ENCODE measurements at regions not wholly inside any gene's neighbourhood (a gene's known extent, or its start where the extent isn't known, plus 50 kb on each side); places are given as distances from the start of the nearest gene placed in this dataset.

GRCh38 chr5:2602451-2603271 is 148.8 kb downstream of the IRX2 start:
- Mint-ChIP-seq H3K4me3 (no peak overlapping the region), H3K9me3 (peaks cover 2 to 5% (median 3%) of the 10 kb centered on the region in 3 donors), H3K36me3 (no peaks in the 10 kb centered on the region), H3K27me3 (no peaks in the 10 kb centered on the region), H3K27ac (no peak overlapping the region), H3K4me1 (no peaks in the 10 kb centered on the region)

- no peaks in the 10 kb centered on the region for H3K36me3 Mint-ChIP-seq
- H3K9me3 Mint-ChIP-seq: peaks cover 1 to 5% (median 2%) of the 10 kb centered on the region in 3 donors
- H3K27me3 Mint-ChIP-seq: no peaks in the 10 kb centered on the region
- no peaks in the 10 kb centered on the region for H3K4me1 Mint-ChIP-seq
- H3K27ac Mint-ChIP-seq: no peak overlapping the region
- H3K4me3 Mint-ChIP-seq: no peak overlapping the region
These were observed 153.0 kb downstream of the IRX2 start for GRCh38 chr5:2598503-2598902.

DNA sequence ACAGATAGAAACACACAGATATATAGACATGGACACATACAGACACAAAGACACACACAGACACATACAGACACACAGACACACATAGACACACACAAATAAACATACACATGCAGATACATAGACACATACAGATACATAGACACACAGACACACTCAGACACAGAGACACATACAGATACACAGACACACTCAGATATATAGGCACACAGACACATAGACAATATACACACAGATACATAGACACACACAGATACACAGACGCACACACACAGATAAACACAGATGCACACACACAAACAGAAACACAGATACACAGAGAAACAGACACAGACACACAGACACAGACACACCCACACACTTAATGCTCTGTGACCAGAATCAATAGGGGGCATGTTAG is 156.8 kb downstream of the IRX2 start:
- Mint-ChIP-seq H3K4me3 (no peak overlapping the region), H3K27me3 (no peaks in the 10 kb centered on the region), H3K4me1 (no peaks in the 10 kb centered on the region), H3K27ac (no peak overlapping the region), H3K36me3 (no peaks in the 10 kb centered on the region), H3K9me3 (no peaks in the 10 kb centered on the region)

GRCh38 chr5:2592766-2593165 is 158.7 kb downstream of the IRX2 start:
- no peaks in the 10 kb centered on the region for H3K27me3 Mint-ChIP-seq
- H3K4me1 Mint-ChIP-seq: no peaks in the 10 kb centered on the region
- H3K9me3 Mint-ChIP-seq: no peaks in the 10 kb centered on the region
- no peak overlapping the region for H3K4me3 Mint-ChIP-seq
- H3K36me3 Mint-ChIP-seq: no peaks in the 10 kb centered on the region
- no peak overlapping the region for H3K27ac Mint-ChIP-seq

DNA sequence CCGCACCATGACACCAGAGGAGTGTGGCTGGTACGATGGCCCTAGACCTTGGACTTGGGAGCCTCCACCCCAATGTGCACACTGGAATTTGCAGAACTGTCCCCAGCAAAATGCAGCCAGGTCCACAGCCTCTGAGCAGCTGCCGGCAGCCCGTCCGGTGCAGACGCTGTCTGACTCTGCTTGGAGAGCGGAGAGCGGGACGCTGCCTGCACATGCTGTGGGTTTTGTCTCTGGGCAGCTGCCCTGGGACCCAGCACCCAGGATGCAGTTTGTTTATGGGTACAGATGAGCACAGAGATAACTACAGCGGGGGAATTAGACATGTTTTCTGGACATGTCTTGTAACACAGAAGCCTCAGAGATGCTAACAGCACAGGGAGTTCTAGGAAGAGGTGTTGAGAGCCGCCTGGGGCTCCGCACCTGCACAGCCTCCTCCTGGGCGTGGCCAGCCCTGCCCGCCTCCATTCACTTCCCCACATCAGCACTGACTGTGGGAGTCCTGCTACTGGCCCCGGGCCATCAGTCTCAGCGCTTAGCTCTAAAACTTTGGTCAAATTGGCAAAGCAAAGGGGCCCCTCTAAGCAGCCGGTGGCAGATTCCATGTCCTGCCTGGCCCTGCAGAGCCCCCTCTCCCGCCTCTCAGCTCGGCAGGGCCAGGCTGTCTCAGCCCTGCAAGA is 159.6 kb downstream of the IRX2 start:
- Mint-ChIP-seq H3K9me3 (no peaks in the 10 kb centered on the region), H3K27ac (no peak overlapping the region), H3K36me3 (no peaks in the 10 kb centered on the region)

GRCh38 chr5:2588850-2589501 is 162.5 kb downstream of the IRX2 start:
- H3K9me3 Mint-ChIP-seq: no peaks in the 10 kb centered on the region
- H3K4me1 Mint-ChIP-seq: no peaks in the 10 kb centered on the region
- no peak overlapping the region for H3K4me3 Mint-ChIP-seq
- H3K27me3 Mint-ChIP-seq: no peaks in the 10 kb centered on the region
- no peak overlapping the region for H3K27ac Mint-ChIP-seq
- H3K36me3 Mint-ChIP-seq: no peaks in the 10 kb centered on the region

More for the DNA sequence above, 159.6 kb downstream of the IRX2 start:
- no peaks in the 10 kb centered on the region for H3K4me1 Mint-ChIP-seq
- H3K27me3 Mint-ChIP-seq: no peaks in the 10 kb centered on the region
- H3K4me3 Mint-ChIP-seq: no peak overlapping the region

- Mint-ChIP-seq H3K27ac (no peak overlapping the region), H3K36me3 (no peaks in the 10 kb centered on the region), H3K27me3 (no peaks in the 10 kb centered on the region), H3K9me3 (no peaks in the 10 kb centered on the region), H3K4me3 (no peak overlapping the region), H3K4me1 (no peaks in the 10 kb centered on the region)
These were observed 164.1 kb downstream of the IRX2 start for GRCh38 chr5:2587189-2588031.

DNA sequence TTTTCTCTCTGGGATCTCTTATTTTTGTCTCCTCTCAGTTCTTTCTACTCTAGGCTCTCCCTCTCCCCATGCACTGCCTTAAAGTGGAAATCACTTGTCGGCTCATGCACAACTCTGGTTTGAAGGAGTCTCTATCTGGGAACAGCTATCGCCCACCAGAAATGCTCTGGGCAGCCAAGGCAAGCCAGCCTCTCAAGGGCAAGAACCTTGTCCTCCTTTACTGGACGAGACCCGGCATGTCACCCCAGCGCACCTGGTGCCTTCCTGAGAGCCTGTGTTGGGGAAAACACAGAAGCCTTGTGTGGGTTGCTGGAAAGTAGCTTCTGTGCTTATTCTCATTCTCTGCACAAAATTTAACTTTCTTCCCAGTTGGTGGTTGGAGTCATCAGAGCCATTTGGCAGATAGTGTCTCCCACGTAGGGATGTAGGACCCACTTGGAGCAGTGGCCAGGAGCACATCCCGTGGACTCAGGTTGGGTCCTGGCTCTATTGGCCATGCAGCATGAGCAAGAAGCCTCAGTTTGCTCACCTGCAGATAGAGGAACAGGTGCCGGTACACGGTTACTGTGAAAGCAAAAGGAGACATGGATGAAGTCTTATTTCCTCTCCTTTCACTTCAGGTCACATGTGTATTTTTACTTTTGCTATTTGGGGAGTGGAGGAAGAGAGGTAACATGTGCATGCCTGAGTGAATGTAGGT is 165.3 kb downstream of the IRX2 start:
- Mint-ChIP-seq H3K4me1 (no peaks in the 10 kb centered on the region), H3K27me3 (no peaks in the 10 kb centered on the region), H3K36me3 (no peaks in the 10 kb centered on the region), H3K4me3 (no peak overlapping the region), H3K27ac (no peak overlapping the region), H3K9me3 (peaks cover 2 to 4% (median 4%) of the 10 kb centered on the region in 3 donors)

- Mint-ChIP-seq H3K4me3 (no peak overlapping the region), H3K9me3 (peaks cover 2 to 4% (median 4%) of the 10 kb centered on the region in 3 donors), H3K27me3 (no peaks in the 10 kb centered on the region), H3K27ac (no peak overlapping the region), H3K36me3 (no peaks in the 10 kb centered on the region), H3K4me1 (no peaks in the 10 kb centered on the region)
These were observed 166.8 kb downstream of the IRX2 start for GRCh38 chr5:2584579-2585269.

DNA sequence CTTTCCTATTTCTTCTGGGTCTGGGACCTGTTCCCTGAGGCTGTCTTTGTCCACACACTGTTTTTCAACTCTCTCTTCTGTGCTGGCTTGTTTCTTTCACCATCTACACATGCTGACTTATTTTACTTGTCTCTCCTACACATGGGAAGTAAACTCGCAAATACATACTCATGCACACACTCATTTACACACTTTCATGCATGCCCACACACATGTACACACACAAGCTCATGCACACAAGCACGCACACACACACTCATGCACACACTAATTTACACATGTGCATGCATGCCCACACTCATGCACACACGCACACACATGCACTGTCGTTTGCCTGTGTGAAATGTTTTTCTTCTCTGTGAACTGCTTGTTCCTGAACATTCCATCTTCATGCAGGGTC is 169.0 kb downstream of the IRX2 start:
- Mint-ChIP-seq H3K4me1 (no peaks in the 10 kb centered on the region), H3K27ac (no peak overlapping the region), H3K27me3 (no peaks in the 10 kb centered on the region), H3K4me3 (no peak overlapping the region), H3K36me3 (no peaks in the 10 kb centered on the region), H3K9me3 (peaks cover 4 to 8% (median 5%) of the 10 kb centered on the region in 3 donors)

- no peaks in the 10 kb centered on the region for H3K36me3 Mint-ChIP-seq
- peaks cover 4 to 8% (median 5%) of the 10 kb centered on the region in 3 donors for H3K9me3 Mint-ChIP-seq
- H3K4me3 Mint-ChIP-seq: no peak overlapping the region
- H3K4me1 Mint-ChIP-seq: no peaks in the 10 kb centered on the region
- H3K27ac Mint-ChIP-seq: no peak overlapping the region
- H3K27me3 Mint-ChIP-seq: no peaks in the 10 kb centered on the region
These were observed 169.4 kb downstream of the IRX2 start for GRCh38 chr5:2582106-2582505.

GRCh38 chr5:2581418-2581817 is 170.1 kb downstream of the IRX2 start:
- peaks cover 4 to 11% (median 5%) of the 10 kb centered on the region in 3 donors for H3K9me3 Mint-ChIP-seq
- H3K36me3 Mint-ChIP-seq: no peaks in the 10 kb centered on the region
- no peak overlapping the region for H3K4me3 Mint-ChIP-seq
- no peak overlapping the region for H3K27ac Mint-ChIP-seq
- no peaks in the 10 kb centered on the region for H3K27me3 Mint-ChIP-seq
- H3K4me1 Mint-ChIP-seq: no peaks in the 10 kb centered on the region

DNA sequence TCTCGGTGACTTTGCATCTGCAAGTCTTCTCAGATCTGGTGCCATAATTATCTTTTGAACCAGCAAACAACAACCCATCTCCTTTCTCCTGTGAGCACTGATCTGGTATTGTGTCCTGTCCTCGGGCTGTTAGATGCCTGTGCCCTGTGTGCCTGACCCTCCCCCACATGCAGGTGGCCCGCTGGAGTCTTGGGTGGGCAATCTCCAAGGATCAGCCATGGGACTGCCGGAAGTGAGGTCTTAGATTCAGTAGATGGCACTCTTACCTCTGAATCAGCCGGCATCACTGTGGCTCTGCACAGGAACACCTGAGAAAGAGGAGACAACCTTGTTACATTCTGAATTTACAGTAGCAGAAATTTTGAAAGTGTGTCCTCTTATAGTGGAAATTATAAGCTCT is 172.4 kb downstream of the IRX2 start:
- no peak overlapping the region for H3K4me3 Mint-ChIP-seq
- H3K36me3 Mint-ChIP-seq: no peaks in the 10 kb centered on the region
- no peaks in the 10 kb centered on the region for H3K4me1 Mint-ChIP-seq
- no peak overlapping the region for H3K27ac Mint-ChIP-seq
- H3K9me3 Mint-ChIP-seq: peaks cover 4 to 15% (median 5%) of the 10 kb centered on the region in 3 donors
- no peaks in the 10 kb centered on the region for H3K27me3 Mint-ChIP-seq

Data from IgD-negative memory B cell (primary cell).